KMS-11 (cell line): ENCODE measurements at regions not wholly inside any gene's neighbourhood (a gene's known extent, or its start where the extent isn't known, plus 50 kb on each side); places are given as distances from the start of the nearest gene placed in this dataset.

Experiments
- H2AFZ ChIP-seq: fragments of 200-600 bp; sonication (generic); 2 replicates; pipeline ENCODE4 v1.6.1; 2016; ENCODE audit warnings: antibody characterized with exemption, mixed run types, low read depth
- H3K27ac ChIP-seq: fragments of 200-600 bp; sonication (generic); 2 replicates; pipeline ENCODE4 v1.6.1; 2016; ENCODE audit warnings: mild to moderate bottlenecking, mixed run types
- H3K27me3 ChIP-seq: fragments of 200-600 bp; sonication (generic); 2 replicates; pipeline ENCODE4 v1.6.1; 2017; ENCODE audit warnings: mild to moderate bottlenecking, low read depth, mixed run types, moderate library complexity; ENCODE audit not compliant: insufficient read depth
- H3K36me3 ChIP-seq: fragments of 200-600 bp; sonication (generic); 2 replicates; pipeline ENCODE4 v1.6.1; 2017; ENCODE audit warnings: mild to moderate bottlenecking, mixed run types; ENCODE audit not compliant: insufficient read depth
- H3K4me1 ChIP-seq: fragments of 200-600 bp; sonication (generic); 2 replicates; pipeline ENCODE4 v1.6.1; 2016; ENCODE audit warnings: mild to moderate bottlenecking, low read depth, mixed run types; ENCODE audit not compliant: poor library complexity, severe bottlenecking
- H3K4me2 ChIP-seq: fragments of 200-600 bp; sonication (generic); 2 replicates; pipeline ENCODE4 v1.7.0; 2016; ENCODE audit warnings: mild to moderate bottlenecking, mixed run types
- H3K4me3 ChIP-seq: fragments of 200-600 bp; sonication (generic); IDR thresholded peaks from 2 replicates; pipeline ENCODE4 v1.6.1; 2017; ENCODE audit warnings: low read depth, low read length, mixed read lengths; ENCODE audit not compliant: insufficient read depth
- H3K79me2 ChIP-seq: fragments of 200-600 bp; sonication (generic); 2 replicates; pipeline ENCODE4 v1.6.1; 2016; ENCODE audit warnings: low read depth, mixed run types; ENCODE audit not compliant: insufficient read depth
- H3K9ac ChIP-seq: fragments of 200-600 bp; sonication (generic); 2 replicates; pipeline ENCODE4 v1.6.1; 2016; ENCODE audit warnings: mild to moderate bottlenecking, mixed run types
- H4K20me1 ChIP-seq: fragments of 200-600 bp; sonication (generic); 2 replicates; pipeline ENCODE4 v1.6.1; 2016; ENCODE audit warnings: mild to moderate bottlenecking, mixed run types; ENCODE audit not compliant: insufficient read depth
- CTCF ChIP-seq: fragments of 200-600 bp; sonication (generic); conservative IDR thresholded peaks from 2 replicates; pipeline ENCODE4 v1.6.1; 2017; ENCODE audit warnings: low read depth, mild to moderate bottlenecking, antibody characterized with exemption, low read length, moderate library complexity, mixed read lengths

- Histone ChIP-seq H3K27ac (no peak overlapping the region), H2AFZ (no peak overlapping the region), H3K27me3 (no peaks in the 10 kb centered on the region), H3K9ac (no peak overlapping the region), H4K20me1 (no peaks in the 10 kb centered on the region), H3K4me1 (no peaks in the 10 kb centered on the region), H3K79me2 (no peaks in the 10 kb centered on the region), H3K4me3 (no peak overlapping the region), H3K4me2 (no peak overlapping the region), H3K36me3 (no peaks in the 10 kb centered on the region)
- no peak for TF ChIP-seq CTCF
Observed at GRCh38 chr17:14506364-14506763, 205.5 kb downstream of the HS3ST3B1 start.

GRCh38 chr17:14505606-14506005, 204.7 kb downstream of the HS3ST3B1 start:
- Histone ChIP-seq H3K79me2 (no peaks in the 10 kb centered on the region), H3K4me3 (no peak overlapping the region), H3K27ac (no peak overlapping the region), H3K4me1 (no peaks in the 10 kb centered on the region), H3K4me2 (no peak overlapping the region), H3K36me3 (no peaks in the 10 kb centered on the region), H3K27me3 (no peaks in the 10 kb centered on the region), H2AFZ (no peak overlapping the region), H4K20me1 (no peaks in the 10 kb centered on the region), H3K9ac (no peak overlapping the region)
- TF ChIP-seq CTCF, result no peak

- H3K36me3 ChIP-seq, result no peaks in the 10 kb centered on the region
- no peaks in the 10 kb centered on the region for H3K79me2 ChIP-seq
- H3K4me2 ChIP-seq, result no peak overlapping the region
- no peak overlapping the region for H3K27ac ChIP-seq
- no peak overlapping the region for H3K9ac ChIP-seq
- no peak overlapping the region for H3K4me3 ChIP-seq
- no peaks in the 10 kb centered on the region for H4K20me1 ChIP-seq
- no peaks in the 10 kb centered on the region for H3K27me3 ChIP-seq
- TF ChIP-seq CTCF, result no peak
- no peaks in the 10 kb centered on the region for H3K4me1 ChIP-seq
- H2AFZ ChIP-seq, result no peak overlapping the region
Observed at GRCh38 chr17:14499976-14500375, 199.1 kb downstream of the HS3ST3B1 start.

GRCh38 chr17:14498812-14499211, 197.9 kb downstream of the HS3ST3B1 start:
- no peaks in the 10 kb centered on the region for H3K36me3 ChIP-seq
- H3K27ac ChIP-seq, result no peak overlapping the region
- TF ChIP-seq CTCF, result no peak
- no peaks in the 10 kb centered on the region for H4K20me1 ChIP-seq
- H3K27me3 ChIP-seq, result no peaks in the 10 kb centered on the region
- H2AFZ ChIP-seq, result no peak overlapping the region
- H3K4me1 ChIP-seq, result no peaks in the 10 kb centered on the region
- H3K79me2 ChIP-seq, result no peaks in the 10 kb centered on the region
- no peak overlapping the region for H3K4me3 ChIP-seq
- no peak overlapping the region for H3K4me2 ChIP-seq
- no peak overlapping the region for H3K9ac ChIP-seq

- Histone ChIP-seq H3K36me3 (no peaks in the 10 kb centered on the region), H3K27me3 (no peaks in the 10 kb centered on the region), H3K4me3 (no peak overlapping the region), H3K4me2 (no peak overlapping the region), H3K9ac (no peak overlapping the region), H4K20me1 (no peaks in the 10 kb centered on the region), H3K79me2 (no peaks in the 10 kb centered on the region), H3K4me1 (no peaks in the 10 kb centered on the region), H3K27ac (no peak overlapping the region), H2AFZ (no peak overlapping the region)
- no peak for TF ChIP-seq CTCF
Observed at GRCh38 chr17:14494161-14494560, 193.3 kb downstream of the HS3ST3B1 start.
